Ishikawa (cell line): ENCODE measurements at regions not wholly inside any gene's neighbourhood (a gene's known extent, or its start where the extent isn't known, plus 50 kb on each side); places are given as distances from the start of the nearest gene placed in this dataset.
A peak's percentile ranks its signal among the peaks of the same experiment; 100 is the strongest.

Experiments used
- CEBPB ChIP-seq: IDR thresholded peaks from 2 replicates; pipeline ENCODE4 v1.6.1; 2012
- CREB1 ChIP-seq: IDR thresholded peaks from 2 replicates; pipeline ENCODE4 v1.6.1; 2012; ENCODE audit warnings: low read depth
- EGR1 ChIP-seq: IDR thresholded peaks from 2 replicates; pipeline ENCODE4 v1.6.1; 2012
- EP300 ChIP-seq: IDR thresholded peaks from 2 replicates; pipeline ENCODE4 v1.6.1; 2012; ENCODE audit warnings: borderline replicate concordance
- FOXM1 ChIP-seq: IDR thresholded peaks from 2 replicates; pipeline ENCODE4 v1.6.1; 2012; ENCODE audit warnings: low read depth, borderline replicate concordance
- MAX ChIP-seq: IDR thresholded peaks from 2 replicates; pipeline ENCODE4 v1.6.1; 2012
- NFIC ChIP-seq: IDR thresholded peaks from 2 replicates; pipeline ENCODE4 v1.6.1; 2012
- RAD21 ChIP-seq: IDR thresholded peaks from 2 replicates; pipeline ENCODE4 v1.6.1; 2012; ENCODE audit warnings: low read depth
- REST ChIP-seq: IDR thresholded peaks from 2 replicates; pipeline ENCODE4 v1.6.1; 2012; ENCODE audit warnings: low read depth, mild to moderate bottlenecking
- TAF1 ChIP-seq: IDR thresholded peaks from 2 replicates; pipeline ENCODE4 v1.6.1; 2012; ENCODE audit warnings: low read depth, mild to moderate bottlenecking
- TCF12 ChIP-seq: IDR thresholded peaks from 2 replicates; pipeline ENCODE4 v1.6.1; 2012; ENCODE audit warnings: low read depth
- TEAD4 ChIP-seq: IDR thresholded peaks from 2 replicates; pipeline ENCODE4 v1.6.1; 2012
- USF1 ChIP-seq: IDR thresholded peaks from 2 replicates; pipeline ENCODE4 v1.6.1; 2012
- YY1 ChIP-seq: IDR thresholded peaks from 2 replicates; pipeline ENCODE4 v1.6.1; 2012; ENCODE audit warnings: low read depth
- ZBTB7A ChIP-seq: IDR thresholded peaks from 2 replicates; pipeline ENCODE4 v1.6.1; 2012; ENCODE audit warnings: low read depth

- TF ChIP-seq NFIC (no peak), EGR1 (no peak), MAX (no peak), RAD21 (no peak), USF1 (no peak), TAF1 (no peak), TCF12 (no peak), CEBPB (no peak), CREB1 (no peak), TEAD4 (no peak), ZBTB7A (no peak), FOXM1 (no peak), EP300 (no peak), YY1 (no peak), REST (no peak)
Measured at GRCh38 chr5:102638316-102638715, 116.8 kb upstream of the PAM start.

GRCh38 chr5:102638912-102639652, 116.0 kb upstream of the PAM start:
- TF ChIP-seq TEAD4 (no peak), RAD21 (0 out of 2 replicates have a peak, but pooled peaks have one; percentile 8), TAF1 (no peak), EP300 (no peak)

GRCh38 chr5:102649731-102650130, 105.4 kb upstream of the PAM start:
- TF ChIP-seq CREB1 (no peak), ZBTB7A (no peak), TAF1 (no peak), MAX (no peak), EGR1 (no peak), TEAD4 (no peak), EP300 (no peak), USF1 (no peak), NFIC (no peak), YY1 (no peak), FOXM1 (no peak)

- TF ChIP-seq EGR1 (no peak), TCF12 (no peak), REST (no peak)
Measured at GRCh38 chr5:102651466-102651865, 103.6 kb upstream of the PAM start.

- no peak for TF ChIP-seq TAF1
- TF ChIP-seq YY1: no peak
- TF ChIP-seq USF1: no peak
- TF ChIP-seq NFIC: no peak
- TF ChIP-seq EP300: no peak
- TF ChIP-seq REST: no peak
- TF ChIP-seq CEBPB: no peak
- TF ChIP-seq EGR1: no peak
Measured at GRCh38 chr5:102654559-102655349, 100.4 kb upstream of the PAM start.
